ENCODE measurements at regions not wholly inside any gene's neighbourhood (a gene's known extent, or its start where the extent isn't known, plus 50 kb on each side); places are given as distances from the start of the nearest gene placed in this dataset.

GRCh38 chr2:173574324-173575112 is 219.8 kb downstream of the CDCA7 start:
- no peaks in the 10 kb centered on the region for H3K36me3 ChIP-seq
- no peak overlapping the region for H3K4me3 ChIP-seq
- intact Hi-C loops (cut with DNase I) = no loop called here
- peaks cover 0 to 8% of the 10 kb centered on the region in 2 donors for H3K4me1 ChIP-seq
- no peaks in the 10 kb centered on the region for H3K9me3 ChIP-seq
- no peak for ATAC-seq
- peaks cover 0 to 9% of the 10 kb centered on the region in 2 donors for H3K27me3 ChIP-seq
- no peak for DNase-seq
- no peak for TF ChIP-seq CTCF (IDR thresholded peaks at IDR 0.05)
- no peak overlapping the region for H3K27ac ChIP-seq

- no peaks in the 10 kb centered on the region for H3K4me1 ChIP-seq
- H3K9me3 ChIP-seq = no peaks in the 10 kb centered on the region
- peaks cover 0 to 3% of the 10 kb centered on the region in 2 donors for H3K27me3 ChIP-seq
- intact Hi-C loops (cut with DNase I) = no loop called here
- ATAC-seq (no peak), DNase-seq (no peak)
- no peaks in the 10 kb centered on the region for H3K36me3 ChIP-seq
- no peak overlapping the region for H3K4me3 ChIP-seq
- TF ChIP-seq CTCF (IDR thresholded peaks at IDR 0.05) = no peak
- H3K27ac ChIP-seq = no peak overlapping the region
Measured at GRCh38 chr2:173578404-173579107, 223.9 kb downstream of the CDCA7 start.

GRCh38 chr2:173580351-173580750 is 225.7 kb downstream of the CDCA7 start:
- H3K36me3 ChIP-seq = no peaks in the 10 kb centered on the region
- H3K9me3 ChIP-seq = no peaks in the 10 kb centered on the region
- peaks cover 0 to 3% of the 10 kb centered on the region in 2 donors for H3K27me3 ChIP-seq
- H3K4me3 ChIP-seq = no peak overlapping the region
- intact Hi-C loops (cut with DNase I) = no loop called here
- H3K4me1 ChIP-seq = no peaks in the 10 kb centered on the region
- TF ChIP-seq CTCF (IDR thresholded peaks at IDR 0.05) = no peak
- ATAC-seq (no peak), DNase-seq (no peak)
- no peak overlapping the region for H3K27ac ChIP-seq

- TF ChIP-seq CTCF (IDR thresholded peaks at IDR 0.05) = no peak
- no peak overlapping the region for H3K27ac ChIP-seq
- ATAC-seq = no peak
Measured at GRCh38 chr2:173580956-173581355, 226.3 kb downstream of the CDCA7 start.

GRCh38 chr2:173583196-173583595 is 228.5 kb downstream of the CDCA7 start:
- H3K9me3 ChIP-seq = no peaks in the 10 kb centered on the region
- no peak for ATAC-seq
- DNase-seq = no peak
- no peaks in the 10 kb centered on the region for H3K4me1 ChIP-seq
- H3K4me3 ChIP-seq = no peak overlapping the region
- H3K36me3 ChIP-seq = no peaks in the 10 kb centered on the region
- TF ChIP-seq CTCF (IDR thresholded peaks at IDR 0.05) = no peak
- intact Hi-C loops (cut with DNase I) = no loop called here
- H3K27ac ChIP-seq = no peak overlapping the region
- peaks cover 0 to 3% of the 10 kb centered on the region in 2 donors for H3K27me3 ChIP-seq

More at GRCh38 chr2:173580956-173581355, 226.3 kb downstream of the CDCA7 start:
- Histone ChIP-seq H3K4me1 (no peaks in the 10 kb centered on the region), H3K9me3 (no peaks in the 10 kb centered on the region), H3K27me3 (peaks cover 0 to 3% of the 10 kb centered on the region in 2 donors), H3K4me3 (no peak overlapping the region), H3K36me3 (no peaks in the 10 kb centered on the region)
- DNase-seq = no peak
- intact Hi-C loops (cut with DNase I) = no loop called here

Data from left lung (tissue), 4 donors.